MG63 (cell line): ENCODE measurements at regions not wholly inside any gene's neighbourhood (a gene's known extent, or its start where the extent isn't known, plus 50 kb on each side); places are given as distances from the start of the nearest gene placed in this dataset.

Experiments
- DNase-seq: peaks from one replicate; pipeline ENCODE4 v3.0.0-alpha.2; 2020
- H3K27me3 ChIP-seq: fragments of 250-450 bp; sonication (Bioruptor Pico); 2 replicates; pipeline ENCODE4 v1.5.1; 2020; ENCODE audit warnings: mild to moderate bottlenecking, moderate library complexity
- H3K36me3 ChIP-seq: fragments of 250-450 bp; sonication (Bioruptor Pico); 2 replicates; pipeline ENCODE4 v1.5.1; 2020; ENCODE audit warnings: mild to moderate bottlenecking, moderate library complexity
- H3K4me3 ChIP-seq: fragments of 250-450 bp; sonication (Bioruptor Pico); 2 replicates; pipeline ENCODE4 v1.5.1; 2020; ENCODE audit warnings: mild to moderate bottlenecking, moderate library complexity
- H3K9me3 ChIP-seq: fragments of 250-450 bp; sonication (Bioruptor Pico); 2 replicates; pipeline ENCODE4 v1.5.1; 2020; ENCODE audit warnings: mild to moderate bottlenecking, moderate library complexity

DNA sequence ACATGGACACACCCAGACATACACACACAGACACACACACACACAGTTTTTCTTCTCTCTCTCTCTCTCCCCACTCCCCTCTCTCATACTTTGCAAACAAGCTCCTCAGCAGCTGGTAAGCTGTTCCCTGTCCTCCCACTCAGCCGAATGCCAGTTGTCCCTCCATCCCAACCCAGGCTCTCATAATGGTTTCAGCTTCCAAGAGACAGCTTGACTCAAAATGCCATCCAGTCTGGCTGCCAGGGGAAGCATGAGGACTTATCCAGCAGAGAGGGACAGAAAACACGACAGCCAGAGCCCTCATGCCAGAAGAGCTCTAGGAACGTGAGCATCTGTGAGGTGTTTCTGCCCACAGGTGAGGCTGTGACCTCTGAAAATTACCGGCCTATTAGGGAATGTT lies 112.6 kb upstream of the SPDL1 start:
- H3K9me3 ChIP-seq, result peaks cover 5% of the 10 kb centered on the region; the same call in 1 of the 2 replicates

DNA sequence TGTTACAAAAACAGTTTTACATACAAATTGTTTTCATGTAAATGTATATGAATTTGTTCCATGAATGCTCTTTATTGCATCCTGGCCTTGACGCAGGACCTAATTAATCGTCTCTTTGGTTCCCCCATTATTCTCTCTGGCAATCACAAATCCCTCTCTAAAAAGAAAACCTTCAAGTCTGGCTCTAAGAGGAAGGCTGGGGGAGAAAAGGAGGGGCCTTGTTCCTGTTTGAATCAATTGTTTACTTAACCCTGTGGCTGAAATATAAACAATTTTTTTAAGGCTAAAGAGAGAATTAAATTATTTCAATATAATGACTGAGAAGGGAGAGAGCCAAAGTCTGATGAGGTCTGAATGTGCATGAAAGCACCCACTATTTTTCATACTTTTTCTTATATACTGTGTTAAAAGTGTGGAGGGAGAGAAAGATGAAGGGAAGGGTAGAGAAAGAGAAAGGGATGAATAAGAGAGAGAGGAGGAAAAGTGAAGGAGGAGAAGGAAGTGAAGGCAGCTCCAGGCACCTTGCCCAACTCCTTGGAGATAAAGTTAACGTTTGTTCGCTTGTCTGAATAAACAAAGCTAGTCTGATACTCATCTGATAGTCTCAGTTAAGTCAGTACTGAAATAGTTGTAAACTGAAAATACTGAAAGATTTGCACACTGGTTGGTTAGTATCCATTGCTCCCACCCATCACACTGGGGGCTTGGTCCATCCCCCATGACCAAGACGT lies 116.4 kb upstream of the SPDL1 start:
- Histone ChIP-seq H3K36me3 (no peaks in the 10 kb centered on the region), H3K4me3 (no peak overlapping the region), H3K9me3 (peaks cover 2% of the 10 kb centered on the region; the same call in 1 of the 2 replicates), H3K27me3 (no peaks in the 10 kb centered on the region; the same call in 1 of the 2 replicates)
- DNase-seq, result peak; percentile 31

More for the DNA sequence above, 112.6 kb upstream of the SPDL1 start:
- H3K27me3 ChIP-seq, result peaks cover 6% of the 10 kb centered on the region
- no peak overlapping the region for H3K4me3 ChIP-seq
- DNase-seq, result no peak
- H3K36me3 ChIP-seq, result no peaks in the 10 kb centered on the region

DNA sequence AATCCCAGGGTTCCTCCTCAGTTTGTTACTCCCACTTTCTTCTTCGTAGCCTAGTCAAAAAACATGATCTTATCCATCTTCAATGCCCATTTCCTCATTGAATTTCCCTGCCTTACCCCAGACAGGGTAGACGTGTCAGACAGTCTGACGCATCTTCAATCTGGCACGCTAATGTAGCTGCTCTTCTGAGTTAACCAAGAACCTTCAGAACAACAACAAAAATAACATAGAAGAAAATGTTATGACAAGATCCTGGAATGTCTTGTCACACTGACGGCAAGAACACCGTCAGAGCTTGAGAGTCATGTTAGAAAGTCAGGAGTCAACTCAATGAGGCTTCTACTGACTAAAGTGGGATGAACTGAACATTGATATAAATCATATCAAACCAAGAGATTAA lies 122.7 kb upstream of the SPDL1 start:
- Histone ChIP-seq H3K9me3 (no peaks in the 10 kb centered on the region; the same call in 1 of the 2 replicates), H3K27me3 (no peaks in the 10 kb centered on the region), H3K4me3 (no peak overlapping the region), H3K36me3 (no peaks in the 10 kb centered on the region)
- no peak for DNase-seq

GRCh38 chr5:169460123-169460522 lies 123.5 kb upstream of the SPDL1 start:
- Histone ChIP-seq H3K27me3 (no peaks in the 10 kb centered on the region), H3K9me3 (no peaks in the 10 kb centered on the region; the same call in 1 of the 2 replicates), H3K4me3 (no peak overlapping the region)

GRCh38 chr5:169458221-169458620 lies 125.4 kb upstream of the SPDL1 start:
- Histone ChIP-seq H3K9me3 (no peaks in the 10 kb centered on the region; the same call in 1 of the 2 replicates), H3K36me3 (no peaks in the 10 kb centered on the region), H3K27me3 (no peaks in the 10 kb centered on the region), H3K4me3 (no peak overlapping the region)
- DNase-seq, result no peak

More at GRCh38 chr5:169460123-169460522, 123.5 kb upstream of the SPDL1 start:
- H3K36me3 ChIP-seq, result no peaks in the 10 kb centered on the region
- no peak for DNase-seq

DNA sequence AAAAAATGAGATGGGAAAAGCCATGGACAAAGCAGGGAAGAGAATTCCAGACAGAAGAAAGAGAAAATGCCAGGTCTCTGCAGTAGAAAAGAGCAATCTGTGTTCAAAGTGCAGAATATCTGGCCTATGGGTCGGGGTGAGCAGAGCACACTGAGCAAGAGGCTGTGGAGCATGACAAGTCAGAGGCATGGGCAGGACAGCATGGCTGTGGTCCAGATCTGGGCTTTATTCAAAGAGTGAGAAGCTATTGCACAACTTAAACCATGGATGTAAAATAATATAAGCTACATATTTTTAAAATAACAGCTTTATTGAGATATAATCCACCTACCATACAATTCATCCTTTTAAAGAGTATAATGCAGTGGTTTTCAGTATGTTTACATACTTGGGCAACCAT lies 133.1 kb upstream of the SPDL1 start:
- H3K27me3 ChIP-seq, result no peaks in the 10 kb centered on the region

DNA sequence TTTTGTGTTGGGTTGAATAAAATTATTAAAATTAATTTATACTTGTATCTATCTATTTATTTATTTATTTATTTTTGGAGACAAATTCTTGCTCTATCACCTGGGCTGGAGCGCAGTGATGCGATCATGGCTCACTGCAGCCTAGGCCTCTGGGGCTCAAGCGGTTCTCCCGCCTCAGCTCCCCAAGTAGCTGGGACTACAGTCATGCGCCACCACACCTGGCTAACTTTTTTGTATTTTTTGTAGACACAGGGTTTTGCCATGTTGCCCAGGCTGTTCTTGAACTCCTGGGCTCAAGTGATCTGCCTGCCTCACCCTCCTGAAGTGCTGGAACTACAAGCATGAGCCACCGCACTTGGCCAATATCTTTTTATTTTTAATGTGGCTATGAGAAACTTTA lies 134.7 kb upstream of the SPDL1 start:
- no peaks in the 10 kb centered on the region for H3K9me3 ChIP-seq
- no peak overlapping the region for H3K4me3 ChIP-seq
- H3K36me3 ChIP-seq, result no peaks in the 10 kb centered on the region
- H3K27me3 ChIP-seq, result no peaks in the 10 kb centered on the region
- DNase-seq, result no peak

More for the DNA sequence above, 133.1 kb upstream of the SPDL1 start:
- no peak overlapping the region for H3K4me3 ChIP-seq
- no peaks in the 10 kb centered on the region for H3K36me3 ChIP-seq
- DNase-seq, result peak; percentile 53
- H3K9me3 ChIP-seq, result no peaks in the 10 kb centered on the region

DNA sequence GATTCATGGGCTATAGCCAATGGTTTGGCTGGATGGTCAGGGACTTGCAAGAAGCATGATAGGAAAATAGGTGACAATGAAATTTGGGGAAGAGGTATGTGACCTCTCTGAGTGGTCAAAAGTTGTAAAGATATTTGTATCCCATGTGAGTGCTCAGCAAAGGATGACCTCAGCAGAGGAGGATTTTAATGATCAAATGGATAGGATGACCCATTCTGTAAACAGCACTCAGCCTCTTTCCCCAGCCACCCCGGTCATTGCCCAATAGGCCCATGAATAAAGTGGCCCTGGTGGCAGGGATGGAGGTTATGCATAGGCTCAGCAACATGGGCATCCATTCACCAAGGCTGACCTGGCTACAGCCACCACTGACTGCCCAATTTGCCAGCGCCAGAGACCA lies 138.4 kb upstream of the SPDL1 start:
- DNase-seq, result no peak
- H3K36me3 ChIP-seq, result no peaks in the 10 kb centered on the region
- H3K4me3 ChIP-seq, result no peak overlapping the region
- H3K9me3 ChIP-seq, result no peaks in the 10 kb centered on the region
- no peaks in the 10 kb centered on the region for H3K27me3 ChIP-seq

DNA sequence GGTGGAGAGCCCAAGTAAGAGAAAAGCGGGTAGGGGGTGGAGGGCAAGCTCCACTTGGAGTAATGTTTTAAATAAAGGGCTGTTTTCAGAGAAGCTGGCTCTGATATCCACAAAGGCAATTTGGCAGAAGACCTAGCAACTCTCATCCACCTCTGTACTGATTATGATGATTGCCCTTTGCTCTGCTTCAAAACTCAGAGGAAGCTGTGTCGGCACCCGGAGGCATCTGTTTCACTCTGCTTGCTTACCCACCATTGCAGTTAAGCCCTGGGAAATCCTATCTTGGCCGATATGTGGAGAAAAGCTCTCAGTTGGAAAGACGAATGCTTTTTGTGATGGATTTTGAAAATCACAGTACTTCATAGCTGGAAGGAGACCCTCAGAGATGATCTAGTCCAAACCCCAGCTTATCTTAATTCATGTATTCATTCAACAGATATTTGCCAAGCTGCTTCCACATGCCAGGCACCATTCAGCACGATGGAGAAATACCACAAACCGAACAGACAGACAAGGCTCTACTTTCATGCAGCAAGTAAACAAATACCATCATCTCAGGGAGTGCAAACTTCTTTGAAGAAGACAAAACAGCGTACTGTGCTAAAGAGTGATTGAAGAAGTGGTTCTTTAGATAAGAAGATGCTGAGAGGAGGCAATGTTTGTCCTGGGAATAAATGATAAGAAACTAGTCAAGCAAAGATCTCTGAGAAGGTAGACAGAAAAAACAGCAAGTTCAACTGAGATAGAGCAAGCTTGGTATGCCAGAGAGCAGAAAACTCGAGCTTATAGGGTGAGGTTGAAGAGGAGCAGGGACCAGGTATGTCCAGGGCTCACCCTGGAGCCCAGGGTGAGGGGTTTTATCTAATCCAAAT lies 140.4 kb upstream of the SPDL1 start:
- no peaks in the 10 kb centered on the region for H3K9me3 ChIP-seq
- no peaks in the 10 kb centered on the region for H3K36me3 ChIP-seq
- no peaks in the 10 kb centered on the region for H3K27me3 ChIP-seq
- H3K4me3 ChIP-seq, result no peak overlapping the region
- peak; percentile 70 for DNase-seq

DNA sequence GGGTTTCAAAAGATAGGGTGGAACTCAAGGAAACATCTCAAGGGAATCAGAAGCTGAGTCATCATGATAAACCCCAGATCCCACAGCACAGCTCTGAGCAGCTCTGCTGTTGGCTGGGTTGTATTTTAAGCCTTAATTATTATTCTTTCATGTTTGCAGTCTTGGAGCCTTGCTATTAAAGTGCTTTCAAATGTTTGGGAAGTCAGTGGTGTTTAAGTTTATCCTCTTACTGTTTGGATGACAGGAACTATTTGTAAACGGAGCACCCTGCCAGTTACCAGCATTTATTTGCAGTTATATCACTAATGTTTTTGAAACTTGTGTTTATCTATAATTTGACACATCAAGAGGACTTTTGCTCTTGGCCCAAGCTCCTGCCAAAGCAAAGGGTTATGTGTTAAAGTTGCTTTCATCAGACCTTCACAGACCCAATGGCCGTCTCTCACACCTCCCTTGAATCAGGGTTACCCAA lies 141.1 kb upstream of the SPDL1 start:
- Histone ChIP-seq H3K9me3 (no peaks in the 10 kb centered on the region), H3K4me3 (no peak overlapping the region)
- peak; percentile 85 for DNase-seq

DNA sequence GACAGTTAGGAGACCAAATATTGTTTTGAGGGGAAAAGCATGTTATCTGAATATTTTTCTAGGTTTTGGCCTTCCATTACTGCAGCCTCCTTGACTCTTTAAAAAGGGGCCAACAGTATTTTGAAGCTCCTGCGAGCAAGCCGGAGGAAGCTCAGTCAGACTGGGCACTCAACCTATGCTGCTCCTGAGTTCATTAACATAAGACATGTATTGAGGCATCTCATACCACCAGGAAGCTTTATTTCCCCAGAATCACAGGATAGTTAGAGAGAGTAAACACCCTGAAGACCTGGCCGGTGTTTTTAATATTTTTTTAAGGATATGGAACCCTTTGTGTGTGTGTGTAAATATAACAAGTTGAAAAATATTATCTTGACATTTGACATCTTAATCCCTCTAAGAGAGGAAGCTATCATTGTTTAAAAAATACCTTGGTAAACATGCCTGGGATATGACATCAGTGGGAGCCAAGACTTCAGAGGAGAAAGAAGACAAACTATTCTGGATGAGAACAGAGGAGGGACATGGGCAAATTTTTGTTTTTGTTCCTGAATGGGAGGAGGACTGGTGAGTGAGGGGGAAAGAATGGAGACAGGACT lies 139.3 kb upstream of the SLIT3 start:
- H3K27me3 ChIP-seq, result no peaks in the 10 kb centered on the region

More for the DNA sequence above, 141.1 kb upstream of the SPDL1 start:
- Histone ChIP-seq H3K27me3 (no peaks in the 10 kb centered on the region), H3K36me3 (no peaks in the 10 kb centered on the region)

GRCh38 chr5:169439362-169439761 lies 138.4 kb upstream of the SLIT3 start:
- H3K36me3 ChIP-seq, result no peaks in the 10 kb centered on the region
- H3K4me3 ChIP-seq, result no peak overlapping the region
- no peak for DNase-seq
- H3K9me3 ChIP-seq, result no peaks in the 10 kb centered on the region
- H3K27me3 ChIP-seq, result no peaks in the 10 kb centered on the region

More for the DNA sequence above, 139.3 kb upstream of the SLIT3 start:
- H3K36me3 ChIP-seq, result no peaks in the 10 kb centered on the region
- no peak overlapping the region for H3K4me3 ChIP-seq
- no peaks in the 10 kb centered on the region for H3K9me3 ChIP-seq
- no peak for DNase-seq

GRCh38 chr5:169435506-169436229 lies 134.7 kb upstream of the SLIT3 start:
- DNase-seq, result peak; percentile 81
- no peaks in the 10 kb centered on the region; the same call in 1 of the 2 replicates for H3K9me3 ChIP-seq
- no peaks in the 10 kb centered on the region for H3K36me3 ChIP-seq
- H3K4me3 ChIP-seq, result no peak overlapping the region
- H3K27me3 ChIP-seq, result no peaks in the 10 kb centered on the region

GRCh38 chr5:169433221-169433651 lies 132.3 kb upstream of the SLIT3 start:
- Histone ChIP-seq H3K9me3 (no peaks in the 10 kb centered on the region; the same call in 1 of the 2 replicates), H3K27me3 (no peaks in the 10 kb centered on the region), H3K4me3 (no peak overlapping the region), H3K36me3 (no peaks in the 10 kb centered on the region)
- peak; percentile 39 for DNase-seq

DNA sequence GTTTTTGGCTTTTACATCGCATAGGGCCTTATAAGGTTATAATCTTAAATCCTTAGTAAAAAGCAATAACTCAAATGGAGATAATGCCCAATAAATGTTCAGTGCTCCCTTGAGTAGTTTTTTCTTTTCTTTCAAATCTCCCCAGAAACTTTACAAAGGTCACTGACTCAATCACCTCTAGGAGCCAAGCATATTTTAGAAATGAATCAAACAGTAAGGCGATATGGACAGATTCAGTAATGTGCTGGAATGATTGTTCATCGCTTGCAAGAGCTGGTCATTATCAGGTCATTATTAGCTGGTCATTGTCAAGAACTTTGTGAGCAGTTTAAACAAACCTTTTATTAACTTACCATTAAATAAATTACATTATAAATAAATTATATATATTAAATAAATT lies 130.4 kb upstream of the SLIT3 start:
- no peak for DNase-seq

GRCh38 chr5:169430671-169431070 lies 129.7 kb upstream of the SLIT3 start:
- DNase-seq, result no peak
- H3K9me3 ChIP-seq, result no peaks in the 10 kb centered on the region; the same call in 1 of the 2 replicates
- H3K27me3 ChIP-seq, result no peaks in the 10 kb centered on the region
- H3K36me3 ChIP-seq, result no peaks in the 10 kb centered on the region
- H3K4me3 ChIP-seq, result no peak overlapping the region

More for the DNA sequence above, 130.4 kb upstream of the SLIT3 start:
- Histone ChIP-seq H3K36me3 (no peaks in the 10 kb centered on the region), H3K9me3 (no peaks in the 10 kb centered on the region; the same call in 1 of the 2 replicates), H3K4me3 (no peak overlapping the region), H3K27me3 (no peaks in the 10 kb centered on the region)
